ENCODE measurements at regions not wholly inside any gene's neighbourhood (a gene's known extent, or its start where the extent isn't known, plus 50 kb on each side); places are given as distances from the start of the nearest gene placed in this dataset.

DNA sequence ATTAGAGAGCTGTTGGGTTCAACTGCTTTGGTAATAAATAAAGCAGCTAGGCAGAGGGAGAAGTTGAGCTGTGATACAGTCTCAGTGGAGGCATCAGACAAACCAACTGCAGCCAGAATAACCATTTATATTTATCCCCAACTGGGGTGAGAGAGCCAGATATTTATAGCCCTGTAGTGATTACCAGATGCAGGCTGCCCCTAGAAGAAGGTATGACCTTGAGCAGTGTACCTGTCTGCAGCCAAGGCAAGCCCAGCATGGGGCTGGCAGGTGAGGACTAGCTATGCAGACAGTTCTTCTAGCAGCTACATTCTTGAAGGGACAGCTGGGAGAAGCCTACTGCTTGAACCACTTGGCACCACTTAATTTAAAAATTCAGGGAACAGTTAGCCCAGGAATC is 144.4 kb upstream of the EPHA3 start:
- TF ChIP-seq POLR2A (IDR thresholded peaks at IDR 0.05), result no peak
- TF ChIP-seq, protein P1, sequence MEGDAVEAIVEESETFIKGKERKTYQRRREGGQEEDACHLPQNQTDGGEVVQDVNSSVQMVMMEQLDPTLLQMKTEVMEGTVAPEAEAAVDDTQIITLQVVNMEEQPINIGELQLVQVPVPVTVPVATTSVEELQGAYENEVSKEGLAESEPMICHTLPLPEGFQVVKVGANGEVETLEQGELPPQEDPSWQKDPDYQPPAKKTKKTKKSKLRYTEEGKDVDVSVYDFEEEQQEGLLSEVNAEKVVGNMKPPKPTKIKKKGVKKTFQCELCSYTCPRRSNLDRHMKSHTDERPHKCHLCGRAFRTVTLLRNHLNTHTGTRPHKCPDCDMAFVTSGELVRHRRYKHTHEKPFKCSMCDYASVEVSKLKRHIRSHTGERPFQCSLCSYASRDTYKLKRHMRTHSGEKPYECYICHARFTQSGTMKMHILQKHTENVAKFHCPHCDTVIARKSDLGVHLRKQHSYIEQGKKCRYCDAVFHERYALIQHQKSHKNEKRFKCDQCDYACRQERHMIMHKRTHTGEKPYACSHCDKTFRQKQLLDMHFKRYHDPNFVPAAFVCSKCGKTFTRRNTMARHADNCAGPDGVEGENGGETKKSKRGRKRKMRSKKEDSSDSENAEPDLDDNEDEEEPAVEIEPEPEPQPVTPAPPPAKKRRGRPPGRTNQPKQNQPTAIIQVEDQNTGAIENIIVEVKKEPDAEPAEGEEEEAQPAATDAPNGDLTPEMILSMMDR (IDR thresholded peaks at IDR 0.05), result no peak
- TF ChIP-seq POLR2AphosphoS5 (IDR thresholded peaks at IDR 0.05), result no peak
- TF ChIP-seq EP300 (IDR thresholded peaks at IDR 0.05), result no peak

Data from stomach (tissue), 4 donors.